BLaER1 treated with 17β-estradiol and CSF1 and Interleukin-3, amounts not matched to agents 10 nM and 100 nM (cell line): ENCODE measurements at regions not wholly inside any gene's neighbourhood (a gene's known extent, or its start where the extent isn't known, plus 50 kb on each side); places are given as distances from the start of the nearest gene placed in this dataset.

Source experiments
- H3K27ac ChIP-seq, 11 experiments: shearing (Covaris generic); formaldehyde crosslinking; 2 replicates each; pipeline ENCODE4 v1.8.1; 2022
- H3K27me3 ChIP-seq, 11 experiments: shearing (Covaris generic); formaldehyde crosslinking; 2 replicates each; pipeline ENCODE4 v1.8.1; 2022
- H3K36me3 ChIP-seq, 11 experiments: shearing (Covaris generic); formaldehyde crosslinking; 2 replicates each; pipeline ENCODE4 v1.8.1; 2022
- H3K4me1 ChIP-seq, 10 experiments: shearing (Covaris generic); formaldehyde crosslinking; 2 replicates each; pipeline ENCODE4 v1.8.1; 2022
- H3K4me2 ChIP-seq, 11 experiments: shearing (Covaris generic); formaldehyde crosslinking; 2 replicates each; pipeline ENCODE4 v1.8.1; 2022
- H3K4me3 ChIP-seq, 10 experiments: shearing (Covaris generic); formaldehyde crosslinking; 2 replicates each; pipeline ENCODE4 v1.8.1; 2022
- H3K9ac ChIP-seq, 11 experiments: shearing (Covaris generic); formaldehyde crosslinking; 2 replicates each; pipeline ENCODE4 v1.8.1; 2022
- H3K9me3 ChIP-seq, 11 experiments: shearing (Covaris generic); formaldehyde crosslinking; replicated peaks in 1 of 11; 2 replicates each; pipeline ENCODE4 v1.8.1; 2022
- H4K20me1 ChIP-seq, 11 experiments: shearing (Covaris generic); formaldehyde crosslinking; 2 replicates each; pipeline ENCODE4 v1.8.1; 2022
- Cebpa-rat ChIP-seq, 11 experiments: shearing (Covaris generic); IDR thresholded peaks; 2 replicates each; pipeline ENCODE4 v1.8.1; 2022

DNA sequence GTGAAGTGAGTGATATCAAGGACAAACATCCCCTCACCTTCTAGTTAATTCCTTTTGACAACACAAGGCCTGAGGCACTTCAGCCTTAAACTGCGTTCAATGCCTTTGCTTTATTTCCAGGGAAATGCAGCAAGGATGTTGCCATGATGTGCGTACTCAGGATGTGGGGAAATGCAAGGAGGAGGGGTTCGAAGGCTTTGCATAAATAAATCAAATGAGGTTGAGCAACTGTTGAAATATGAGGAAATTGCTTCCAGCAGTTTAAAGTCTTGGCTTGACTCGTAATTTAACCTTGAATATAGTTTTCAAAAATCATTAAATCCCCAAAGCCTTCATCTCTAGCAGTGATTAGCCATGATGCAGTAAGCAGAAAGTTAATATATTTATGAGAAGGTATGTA is 81.8 kb upstream of the CCL2 start:
- Histone ChIP-seq H3K4me1 (peaks cover 12 to 50% (median 15%) of the 10 kb centered on the region in 10 experiments), H3K27me3 (no peaks in the 10 kb centered on the region), H3K36me3 (no peaks in the 10 kb centered on the region), H3K4me3 (no peak overlapping the region), H4K20me1 (no peaks in the 10 kb centered on the region), H3K9ac (no peak overlapping the region), H3K4me2 (peak overlapping the region in 2 of 11 experiments; percentile 5 to 38; a peak in 4 of 22 replicates), H3K9me3 (peaks cover 0 to 20% (median 12%) of the 10 kb centered on the region in 11 experiments; a peak in 18 of 22 replicates), H3K27ac (no peak overlapping the region)
- no peak for TF ChIP-seq Cebpa-rat (IDR thresholded peaks at IDR 0.05)

- H3K27ac ChIP-seq: no peak overlapping the region
- no peak overlapping the region for H3K9ac ChIP-seq
- H3K4me3 ChIP-seq: no peak overlapping the region
- no peak for TF ChIP-seq Cebpa-rat (IDR thresholded peaks at IDR 0.05)
- H3K4me1 ChIP-seq: peaks cover 17 to 60% (median 19%) of the 10 kb centered on the region in 10 experiments
- no peaks in the 10 kb centered on the region for H3K27me3 ChIP-seq
- no peaks in the 10 kb centered on the region for H3K36me3 ChIP-seq
- H4K20me1 ChIP-seq: no peaks in the 10 kb centered on the region
- peaks cover 0 to 20% (median 12%) of the 10 kb centered on the region in 11 experiments; a peak in 18 of 22 replicates for H3K9me3 ChIP-seq
- no peak overlapping the region for H3K4me2 ChIP-seq
Measured at GRCh38 chr17:34174496-34174895, 80.6 kb upstream of the CCL2 start.

DNA sequence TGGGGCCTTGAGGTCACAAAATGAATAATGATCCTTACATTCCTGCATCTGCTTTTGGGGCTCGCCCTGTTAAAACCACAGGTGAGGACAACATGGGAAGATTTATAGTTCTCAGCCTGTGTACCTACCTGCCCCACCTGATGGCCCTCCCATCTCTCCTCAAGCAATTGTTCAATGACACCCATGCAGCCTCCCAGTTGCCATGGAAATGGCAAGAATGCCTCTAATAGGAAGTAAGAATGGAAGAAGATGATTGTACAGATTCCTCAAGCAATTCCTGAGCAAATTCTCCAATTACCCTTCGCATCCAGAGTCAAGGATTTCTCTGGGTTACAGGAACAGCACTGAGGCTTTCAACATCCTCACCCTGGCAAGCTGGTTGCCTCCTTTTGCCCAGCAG is 78.6 kb upstream of the CCL2 start:
- no peaks in the 10 kb centered on the region for H3K27me3 ChIP-seq
- H4K20me1 ChIP-seq: no peaks in the 10 kb centered on the region
- no peak overlapping the region for H3K9ac ChIP-seq
- TF ChIP-seq Cebpa-rat (IDR thresholded peaks at IDR 0.05): no peak
- no peaks in the 10 kb centered on the region for H3K36me3 ChIP-seq
- H3K4me1 ChIP-seq: peaks cover 17 to 60% (median 19%) of the 10 kb centered on the region in 10 experiments
- peaks cover 0 to 20% (median 12%) of the 10 kb centered on the region in 11 experiments; a peak in 18 of 22 replicates for H3K9me3 ChIP-seq
- no peak overlapping the region for H3K4me3 ChIP-seq
- H3K4me2 ChIP-seq: peak overlapping the region in 3 of 11 experiments; percentile 80 to 85 (median 82); a peak in 6 of 22 replicates
- peak overlapping the region in 1 of 11 experiments; percentile 65; a peak in 2 of 22 replicates for H3K27ac ChIP-seq

GRCh38 chr17:34177642-34178041 is 77.4 kb upstream of the CCL2 start:
- Histone ChIP-seq H4K20me1 (no peaks in the 10 kb centered on the region), H3K9ac (peak overlapping the region in 2 of 11 experiments; percentile 27 to 31; a peak in 5 of 22 replicates), H3K4me3 (no peak overlapping the region), H3K4me2 (peak overlapping the region; percentile 43 to 85 (median 61)), H3K4me1 (peaks cover 17 to 52% (median 21%) of the 10 kb centered on the region in 10 experiments), H3K36me3 (no peaks in the 10 kb centered on the region), H3K27ac (peak overlapping the region in 4 of 11 experiments; percentile 26 to 65 (median 50); a peak in 6 of 22 replicates), H3K27me3 (peaks cover 0 to 3% (median 0%) of the 10 kb centered on the region in 11 experiments; a peak in 1 of 22 replicates), H3K9me3 (peaks cover 0 to 8% (median 3%) of the 10 kb centered on the region in 11 experiments; a peak in 14 of 22 replicates)
- TF ChIP-seq Cebpa-rat (IDR thresholded peaks at IDR 0.05): no peak

DNA sequence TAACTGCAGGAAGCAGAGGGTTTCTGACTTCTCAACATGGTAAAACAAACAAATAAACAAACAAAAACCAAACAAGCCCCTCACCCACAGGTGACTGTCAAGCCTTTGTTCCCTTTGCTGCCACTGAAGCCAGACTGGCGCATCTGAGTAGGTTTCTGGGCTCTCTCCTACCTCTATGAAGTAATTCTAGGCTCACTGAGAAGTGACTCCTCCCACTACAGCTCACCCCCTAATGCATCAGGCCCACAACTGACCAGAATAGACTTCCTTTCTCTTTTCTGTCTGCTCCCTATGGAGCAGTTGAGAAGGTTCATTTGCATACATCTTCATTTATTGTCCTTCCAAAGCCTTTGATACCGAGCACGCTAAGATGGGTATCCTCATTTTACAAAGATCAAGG is 77.0 kb upstream of the CCL2 start:
- Histone ChIP-seq H3K36me3 (no peaks in the 10 kb centered on the region), H3K27me3 (peaks cover 0 to 3% (median 0%) of the 10 kb centered on the region in 11 experiments; a peak in 1 of 22 replicates), H3K9ac (peak overlapping the region in 1 of 11 experiments; percentile 27; a peak in 2 of 22 replicates), H3K4me1 (peaks cover 17 to 47% (median 21%) of the 10 kb centered on the region in 10 experiments), H3K9me3 (peaks cover 0 to 4% (median 0%) of the 10 kb centered on the region in 11 experiments; a peak in 3 of 22 replicates), H3K27ac (peak overlapping the region in 3 of 11 experiments; percentile 48 to 65 (median 52); a peak in 6 of 22 replicates), H3K4me2 (peak overlapping the region; percentile 43 to 85 (median 61)), H3K4me3 (no peak overlapping the region), H4K20me1 (no peaks in the 10 kb centered on the region)
- TF ChIP-seq Cebpa-rat (IDR thresholded peaks at IDR 0.05): no peak

- H3K27me3 ChIP-seq: peaks cover 0 to 3% (median 0%) of the 10 kb centered on the region in 11 experiments; a peak in 1 of 22 replicates
- no peaks in the 10 kb centered on the region for H4K20me1 ChIP-seq
- no peaks in the 10 kb centered on the region for H3K36me3 ChIP-seq
- no peak overlapping the region for H3K9ac ChIP-seq
- H3K27ac ChIP-seq: no peak overlapping the region
- H3K9me3 ChIP-seq: no peaks in the 10 kb centered on the region
- no peak for TF ChIP-seq Cebpa-rat (IDR thresholded peaks at IDR 0.05)
- no peak overlapping the region for H3K4me3 ChIP-seq
- H3K4me1 ChIP-seq: peaks cover 14 to 22% (median 16%) of the 10 kb centered on the region in 10 experiments
- H3K4me2 ChIP-seq: 0 out of 22 replicates have a peak overlapping the region, but pooled peaks of 1 of the 11 experiments have one; percentile 7
Measured at GRCh38 chr17:34182036-34182803, 72.9 kb upstream of the CCL2 start.

DNA sequence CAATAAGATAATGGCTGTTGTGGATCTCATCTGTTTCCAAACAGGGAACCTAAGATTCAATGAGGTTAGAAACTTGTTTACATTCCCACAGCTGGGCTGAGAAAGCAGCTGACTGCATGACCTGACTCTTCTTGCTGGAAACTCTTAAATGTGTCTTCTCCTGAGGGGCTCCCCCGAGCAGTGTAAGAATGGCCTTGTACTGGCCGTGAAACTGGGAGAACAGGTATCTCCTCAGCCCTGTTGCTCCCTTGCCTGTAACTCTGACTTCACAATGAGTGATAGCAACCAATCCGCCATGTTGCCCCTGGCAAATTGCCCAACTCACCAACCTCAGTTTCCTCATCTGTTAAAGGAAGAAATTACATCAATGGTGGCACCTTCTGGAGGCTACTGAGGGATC is 59.1 kb upstream of the CCL2 start:
- Histone ChIP-seq H3K9me3 (peaks cover 0 to 8% (median 0%) of the 10 kb centered on the region in 11 experiments; a peak in 2 of 22 replicates), H4K20me1 (no peaks in the 10 kb centered on the region), H3K4me2 (no peak overlapping the region), H3K27ac (no peak overlapping the region), H3K27me3 (no peaks in the 10 kb centered on the region), H3K4me3 (no peak overlapping the region), H3K9ac (no peak overlapping the region), H3K36me3 (no peaks in the 10 kb centered on the region), H3K4me1 (peaks cover 9 to 35% (median 10%) of the 10 kb centered on the region in 10 experiments)
- no peak for TF ChIP-seq Cebpa-rat (IDR thresholded peaks at IDR 0.05)

GRCh38 chr17:34198519-34198918 is 56.6 kb upstream of the CCL2 start:
- Histone ChIP-seq H3K36me3 (no peaks in the 10 kb centered on the region), H3K27me3 (no peaks in the 10 kb centered on the region), H4K20me1 (no peaks in the 10 kb centered on the region), H3K9ac (no peak overlapping the region; a peak in 1 of 22 replicates), H3K4me3 (no peak overlapping the region), H3K9me3 (peaks cover 0 to 13% (median 5%) of the 10 kb centered on the region in 11 experiments; a peak in 12 of 22 replicates), H3K4me1 (peaks cover 27 to 60% (median 29%) of the 10 kb centered on the region in 10 experiments), H3K27ac (no peak overlapping the region), H3K4me2 (peak overlapping the region in 1 of 11 experiments; percentile 88; a peak in 1 of 22 replicates)
- TF ChIP-seq Cebpa-rat (IDR thresholded peaks at IDR 0.05): no peak

- H3K4me3 ChIP-seq: no peak overlapping the region
- H4K20me1 ChIP-seq: no peaks in the 10 kb centered on the region
- H3K9ac ChIP-seq: peak overlapping the region in 1 of 11 experiments; percentile 85; a peak in 1 of 22 replicates
- TF ChIP-seq Cebpa-rat (IDR thresholded peaks at IDR 0.05): no peak
- no peaks in the 10 kb centered on the region for H3K36me3 ChIP-seq
- H3K9me3 ChIP-seq: peaks cover 0 to 13% (median 5%) of the 10 kb centered on the region in 11 experiments; a peak in 12 of 22 replicates
- H3K27ac ChIP-seq: peak overlapping the region in 1 of 11 experiments; percentile 95; a peak in 2 of 22 replicates
- peak overlapping the region in 3 of 11 experiments; percentile 31 to 88 (median 84); a peak in 5 of 22 replicates for H3K4me2 ChIP-seq
- no peaks in the 10 kb centered on the region for H3K27me3 ChIP-seq
- peaks cover 27 to 69% (median 29%) of the 10 kb centered on the region in 10 experiments for H3K4me1 ChIP-seq
Measured at GRCh38 chr17:34199454-34199853, 55.6 kb upstream of the CCL2 start.
